Neural cell (in vitro differentiated cells): ENCODE measurements at regions not wholly inside any gene's neighbourhood (a gene's known extent, or its start where the extent isn't known, plus 50 kb on each side); places are given as distances from the start of the nearest gene placed in this dataset.

Experiments used
- EP300 ChIP-seq: fragments of 450-650 bp; conservative IDR thresholded peaks from 2 replicates; pipeline ENCODE4 v1.6.1; 2014; ENCODE audit warnings: antibody characterized with exemption, mild to moderate bottlenecking, moderate library complexity; ENCODE audit not compliant: poor library complexity, severe bottlenecking
- EZH2 ChIP-seq: fragments of 200-600, 300-800 bp; shearing (Covaris generic), sonication (generic); IDR thresholded peaks from 2 replicates; pipeline ENCODE4 v1.6.1; 2014; ENCODE audit warnings: antibody characterized with exemption, low read length, borderline replicate concordance, mild to moderate bottlenecking; ENCODE audit not compliant: insufficient read depth, poor library complexity, severe bottlenecking
- MXI1 ChIP-seq: fragments of 450-650 bp; conservative IDR thresholded peaks from 2 replicates; pipeline ENCODE4 v1.6.1; 2014; ENCODE audit warnings: antibody characterized with exemption, mild to moderate bottlenecking; ENCODE audit not compliant: poor library complexity, severe bottlenecking
- POLR2AphosphoS5 ChIP-seq: IDR thresholded peaks from 2 replicates; pipeline ENCODE4 v1.6.1; 2012
- RAD21 ChIP-seq: fragments of 450-650 bp; conservative IDR thresholded peaks from 2 replicates; pipeline ENCODE4 v1.6.1; 2014; ENCODE audit warnings: antibody characterized with exemption, mild to moderate bottlenecking, moderate library complexity
- TAF1 ChIP-seq: IDR thresholded peaks from 2 replicates; pipeline ENCODE4 v1.6.1; 2012; ENCODE audit warnings: low read depth
- TF ChIP-seq, protein P1 (sequence below): fragments of 450-650 bp; IDR thresholded peaks from 2 replicates; pipeline ENCODE4 v1.5.1; 2014; ENCODE audit warnings: antibody characterized with exemption, mild to moderate bottlenecking, moderate library complexity; ENCODE audit not compliant: poor library complexity, severe bottlenecking
- TF ChIP-seq, protein P2 (sequence below): IDR thresholded peaks from 2 replicates; pipeline ENCODE4 v1.6.1; 2012; ENCODE audit warnings: borderline replicate concordance

DNA sequence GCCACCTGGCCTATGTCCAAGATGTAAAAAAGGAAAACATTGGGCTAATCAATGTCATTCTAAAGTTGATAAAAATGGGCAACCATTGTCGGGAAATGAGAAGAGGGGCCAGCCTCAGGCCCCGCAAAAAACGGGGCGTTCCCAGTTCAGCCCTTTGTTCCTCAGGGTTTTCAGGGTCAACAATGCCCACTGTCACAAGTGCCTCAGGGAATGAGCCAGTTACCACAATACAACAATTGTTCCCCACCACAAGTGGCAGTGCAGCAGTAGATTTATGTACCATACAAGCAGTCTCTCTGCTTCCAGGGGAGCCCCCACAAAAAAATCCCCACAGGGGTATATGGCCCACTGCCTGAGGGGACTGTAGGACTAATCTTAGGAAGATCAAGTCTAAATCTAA is 112.5 kb downstream of the ZNF486 start:
- TF ChIP-seq, protein P1, sequence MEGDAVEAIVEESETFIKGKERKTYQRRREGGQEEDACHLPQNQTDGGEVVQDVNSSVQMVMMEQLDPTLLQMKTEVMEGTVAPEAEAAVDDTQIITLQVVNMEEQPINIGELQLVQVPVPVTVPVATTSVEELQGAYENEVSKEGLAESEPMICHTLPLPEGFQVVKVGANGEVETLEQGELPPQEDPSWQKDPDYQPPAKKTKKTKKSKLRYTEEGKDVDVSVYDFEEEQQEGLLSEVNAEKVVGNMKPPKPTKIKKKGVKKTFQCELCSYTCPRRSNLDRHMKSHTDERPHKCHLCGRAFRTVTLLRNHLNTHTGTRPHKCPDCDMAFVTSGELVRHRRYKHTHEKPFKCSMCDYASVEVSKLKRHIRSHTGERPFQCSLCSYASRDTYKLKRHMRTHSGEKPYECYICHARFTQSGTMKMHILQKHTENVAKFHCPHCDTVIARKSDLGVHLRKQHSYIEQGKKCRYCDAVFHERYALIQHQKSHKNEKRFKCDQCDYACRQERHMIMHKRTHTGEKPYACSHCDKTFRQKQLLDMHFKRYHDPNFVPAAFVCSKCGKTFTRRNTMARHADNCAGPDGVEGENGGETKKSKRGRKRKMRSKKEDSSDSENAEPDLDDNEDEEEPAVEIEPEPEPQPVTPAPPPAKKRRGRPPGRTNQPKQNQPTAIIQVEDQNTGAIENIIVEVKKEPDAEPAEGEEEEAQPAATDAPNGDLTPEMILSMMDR, result no peak
- no peak for TF ChIP-seq POLR2AphosphoS5
- no peak for TF ChIP-seq MXI1
- TF ChIP-seq RAD21, result no peak
- no peak for TF ChIP-seq TAF1
- TF ChIP-seq, protein P2, sequence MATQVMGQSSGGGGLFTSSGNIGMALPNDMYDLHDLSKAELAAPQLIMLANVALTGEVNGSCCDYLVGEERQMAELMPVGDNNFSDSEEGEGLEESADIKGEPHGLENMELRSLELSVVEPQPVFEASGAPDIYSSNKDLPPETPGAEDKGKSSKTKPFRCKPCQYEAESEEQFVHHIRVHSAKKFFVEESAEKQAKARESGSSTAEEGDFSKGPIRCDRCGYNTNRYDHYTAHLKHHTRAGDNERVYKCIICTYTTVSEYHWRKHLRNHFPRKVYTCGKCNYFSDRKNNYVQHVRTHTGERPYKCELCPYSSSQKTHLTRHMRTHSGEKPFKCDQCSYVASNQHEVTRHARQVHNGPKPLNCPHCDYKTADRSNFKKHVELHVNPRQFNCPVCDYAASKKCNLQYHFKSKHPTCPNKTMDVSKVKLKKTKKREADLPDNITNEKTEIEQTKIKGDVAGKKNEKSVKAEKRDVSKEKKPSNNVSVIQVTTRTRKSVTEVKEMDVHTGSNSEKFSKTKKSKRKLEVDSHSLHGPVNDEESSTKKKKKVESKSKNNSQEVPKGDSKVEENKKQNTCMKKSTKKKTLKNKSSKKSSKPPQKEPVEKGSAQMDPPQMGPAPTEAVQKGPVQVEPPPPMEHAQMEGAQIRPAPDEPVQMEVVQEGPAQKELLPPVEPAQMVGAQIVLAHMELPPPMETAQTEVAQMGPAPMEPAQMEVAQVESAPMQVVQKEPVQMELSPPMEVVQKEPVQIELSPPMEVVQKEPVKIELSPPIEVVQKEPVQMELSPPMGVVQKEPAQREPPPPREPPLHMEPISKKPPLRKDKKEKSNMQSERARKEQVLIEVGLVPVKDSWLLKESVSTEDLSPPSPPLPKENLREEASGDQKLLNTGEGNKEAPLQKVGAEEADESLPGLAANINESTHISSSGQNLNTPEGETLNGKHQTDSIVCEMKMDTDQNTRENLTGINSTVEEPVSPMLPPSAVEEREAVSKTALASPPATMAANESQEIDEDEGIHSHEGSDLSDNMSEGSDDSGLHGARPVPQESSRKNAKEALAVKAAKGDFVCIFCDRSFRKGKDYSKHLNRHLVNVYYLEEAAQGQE, result no peak
- TF ChIP-seq EP300, result no peak
- no peak for TF ChIP-seq EZH2
